ENCODE measurements at regions not wholly inside any gene's neighbourhood (a gene's known extent, or its start where the extent isn't known, plus 50 kb on each side); places are given as distances from the start of the nearest gene placed in this dataset.

- H3K4me3 ChIP-seq (ENCODE audit: low read depth, low read length), result no peak overlapping the region
- no peak for TF ChIP-seq CTCF (conservative IDR thresholded peaks at IDR 0.05; ENCODE audit: low read depth, low read length)
- no peak for DNase-seq (ENCODE audit: low read depth)
Observed at GRCh38 chr21:21605521-21605920, 607.3 kb downstream of the NCAM2 start.

- H3K4me3 ChIP-seq (ENCODE audit: low read depth, low read length), result no peak overlapping the region
- no peak for TF ChIP-seq CTCF (conservative IDR thresholded peaks at IDR 0.05; ENCODE audit: low read depth, low read length)
Observed at GRCh38 chr21:21606041-21606440, 607.8 kb downstream of the NCAM2 start.

GRCh38 chr21:21612466-21612865 lies 614.3 kb downstream of the NCAM2 start:
- DNase-seq (ENCODE audit: low read depth), result peak; percentile 97
- TF ChIP-seq CTCF (conservative IDR thresholded peaks at IDR 0.05; ENCODE audit: low read depth, low read length), result no peak
- H3K4me3 ChIP-seq (ENCODE audit: low read depth, low read length), result no peak overlapping the region

More at GRCh38 chr21:21606041-21606440, 607.8 kb downstream of the NCAM2 start:
- no peak for DNase-seq (ENCODE audit: low read depth)

- TF ChIP-seq CTCF (conservative IDR thresholded peaks at IDR 0.05; ENCODE audit: low read depth, low read length), result no peak
- H3K4me3 ChIP-seq (ENCODE audit: low read depth, low read length), result no peak overlapping the region
Observed at GRCh38 chr21:21614966-21615365, 616.8 kb downstream of the NCAM2 start.

GRCh38 chr21:21622460-21623234 lies 624.4 kb downstream of the NCAM2 start:
- DNase-seq (ENCODE audit: low read depth), result no peak
- H3K4me3 ChIP-seq (ENCODE audit: low read depth, low read length), result no peak overlapping the region
- no peak for TF ChIP-seq CTCF (conservative IDR thresholded peaks at IDR 0.05; ENCODE audit: low read depth, low read length)

More at GRCh38 chr21:21614966-21615365, 616.8 kb downstream of the NCAM2 start:
- DNase-seq (ENCODE audit: low read depth), result no peak

GRCh38 chr21:21624674-21625073 lies 626.5 kb downstream of the NCAM2 start:
- no peak overlapping the region for H3K4me3 ChIP-seq (ENCODE audit: low read depth, low read length)
- DNase-seq (ENCODE audit: low read depth), result peak; percentile 80
- TF ChIP-seq CTCF (conservative IDR thresholded peaks at IDR 0.05; ENCODE audit: low read depth, low read length), result no peak

GRCh38 chr21:21631961-21632360 lies 633.8 kb downstream of the NCAM2 start:
- peak; percentile 13 for DNase-seq (ENCODE audit: low read depth)
- no peak overlapping the region for H3K4me3 ChIP-seq (ENCODE audit: low read depth, low read length)
- no peak for TF ChIP-seq CTCF (conservative IDR thresholded peaks at IDR 0.05; ENCODE audit: low read depth, low read length)
